Peyer's patch (tissue), 4 donors: ENCODE measurements at regions not wholly inside any gene's neighbourhood (a gene's known extent, or its start where the extent isn't known, plus 50 kb on each side); places are given as distances from the start of the nearest gene placed in this dataset.

Experiments used
- POLR2A ChIP-seq, 2 donors: fragments of 450-650 bp; IDR thresholded peaks; one replicate each; pipeline ENCODE4 v1.5.1; 2017; ENCODE audit warnings: antibody characterized with exemption in 2 of 2, mild to moderate bottlenecking in 2 of 2, moderate library complexity in 2 of 2
- TF ChIP-seq, protein P1 (sequence below), 6 experiments: fragments of 450-650 bp in 4 of 6; fragments of 200-600 bp in 2 of 6; sonication (generic) in 1 of 6; IDR thresholded peaks; one replicate each; pipeline ENCODE4 v1.5.1; 2017 to 2019; ENCODE audit warnings: antibody characterized with exemption in 6 of 6, mild to moderate bottlenecking in 3 of 6, moderate library complexity in 1 of 6

DNA sequence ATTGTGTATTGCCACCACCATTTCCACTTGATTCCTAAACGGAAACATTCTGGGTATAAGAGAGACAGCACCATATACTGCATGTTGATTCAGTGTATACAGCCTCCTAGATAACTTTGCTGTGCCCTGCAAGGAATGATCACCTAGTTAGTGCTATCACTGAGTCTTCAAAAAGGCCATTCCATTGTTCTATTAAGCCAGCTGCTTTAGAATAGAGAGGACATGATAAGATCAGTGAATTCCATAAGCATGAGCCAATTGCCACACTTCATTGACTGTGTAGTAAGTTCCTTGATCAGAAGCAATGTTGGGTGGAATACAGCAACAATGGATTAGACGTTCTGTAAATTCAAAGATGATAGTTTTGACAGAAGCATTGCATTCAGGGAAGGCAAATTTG, 1047.3 kb downstream of the PCDH18 start:
- TF ChIP-seq, protein P1, sequence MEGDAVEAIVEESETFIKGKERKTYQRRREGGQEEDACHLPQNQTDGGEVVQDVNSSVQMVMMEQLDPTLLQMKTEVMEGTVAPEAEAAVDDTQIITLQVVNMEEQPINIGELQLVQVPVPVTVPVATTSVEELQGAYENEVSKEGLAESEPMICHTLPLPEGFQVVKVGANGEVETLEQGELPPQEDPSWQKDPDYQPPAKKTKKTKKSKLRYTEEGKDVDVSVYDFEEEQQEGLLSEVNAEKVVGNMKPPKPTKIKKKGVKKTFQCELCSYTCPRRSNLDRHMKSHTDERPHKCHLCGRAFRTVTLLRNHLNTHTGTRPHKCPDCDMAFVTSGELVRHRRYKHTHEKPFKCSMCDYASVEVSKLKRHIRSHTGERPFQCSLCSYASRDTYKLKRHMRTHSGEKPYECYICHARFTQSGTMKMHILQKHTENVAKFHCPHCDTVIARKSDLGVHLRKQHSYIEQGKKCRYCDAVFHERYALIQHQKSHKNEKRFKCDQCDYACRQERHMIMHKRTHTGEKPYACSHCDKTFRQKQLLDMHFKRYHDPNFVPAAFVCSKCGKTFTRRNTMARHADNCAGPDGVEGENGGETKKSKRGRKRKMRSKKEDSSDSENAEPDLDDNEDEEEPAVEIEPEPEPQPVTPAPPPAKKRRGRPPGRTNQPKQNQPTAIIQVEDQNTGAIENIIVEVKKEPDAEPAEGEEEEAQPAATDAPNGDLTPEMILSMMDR (IDR thresholded peaks at IDR 0.05): no peak
- no peak for TF ChIP-seq POLR2A (IDR thresholded peaks at IDR 0.05)
